B cell (primary cell): ENCODE measurements at regions not wholly inside any gene's neighbourhood (a gene's known extent, or its start where the extent isn't known, plus 50 kb on each side); places are given as distances from the start of the nearest gene placed in this dataset.

ENCODE experiments used
- EZH2 ChIP-seq: IDR thresholded peaks from 2 replicates; pipeline ENCODE4 v1.6.1; 2012; ENCODE audit warnings: borderline replicate concordance, low read depth, mild to moderate bottlenecking, moderate library complexity, low read length; ENCODE audit not compliant: insufficient read depth, poor library complexity, severe bottlenecking
- TF ChIP-seq, protein P1 (sequence below): fragments of 200-600 bp; IDR thresholded peaks from one replicate; pipeline ENCODE4 v1.8.0; 2022; ENCODE audit warnings: antibody characterized with exemption, mild to moderate bottlenecking

DNA sequence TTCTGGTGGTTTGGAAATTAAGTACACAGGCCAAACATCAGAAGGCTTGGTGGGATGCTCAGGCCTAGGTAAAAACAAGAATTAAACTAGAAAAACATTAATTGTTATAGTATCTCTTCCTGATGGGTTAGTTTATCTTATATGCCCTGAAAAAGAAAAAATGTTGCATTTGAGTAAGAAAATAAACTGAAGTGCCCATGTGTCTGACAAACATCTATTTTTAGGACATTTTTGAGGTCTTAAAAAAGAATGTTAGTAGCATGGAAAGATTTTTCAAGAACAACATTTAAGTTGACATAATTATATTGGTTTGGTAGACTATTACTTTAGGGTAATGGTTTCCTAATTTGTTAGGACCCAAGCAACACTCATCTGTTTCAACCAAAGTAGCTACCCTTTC lies 140.1 kb upstream of the RND3 start:
- TF ChIP-seq, protein P1, sequence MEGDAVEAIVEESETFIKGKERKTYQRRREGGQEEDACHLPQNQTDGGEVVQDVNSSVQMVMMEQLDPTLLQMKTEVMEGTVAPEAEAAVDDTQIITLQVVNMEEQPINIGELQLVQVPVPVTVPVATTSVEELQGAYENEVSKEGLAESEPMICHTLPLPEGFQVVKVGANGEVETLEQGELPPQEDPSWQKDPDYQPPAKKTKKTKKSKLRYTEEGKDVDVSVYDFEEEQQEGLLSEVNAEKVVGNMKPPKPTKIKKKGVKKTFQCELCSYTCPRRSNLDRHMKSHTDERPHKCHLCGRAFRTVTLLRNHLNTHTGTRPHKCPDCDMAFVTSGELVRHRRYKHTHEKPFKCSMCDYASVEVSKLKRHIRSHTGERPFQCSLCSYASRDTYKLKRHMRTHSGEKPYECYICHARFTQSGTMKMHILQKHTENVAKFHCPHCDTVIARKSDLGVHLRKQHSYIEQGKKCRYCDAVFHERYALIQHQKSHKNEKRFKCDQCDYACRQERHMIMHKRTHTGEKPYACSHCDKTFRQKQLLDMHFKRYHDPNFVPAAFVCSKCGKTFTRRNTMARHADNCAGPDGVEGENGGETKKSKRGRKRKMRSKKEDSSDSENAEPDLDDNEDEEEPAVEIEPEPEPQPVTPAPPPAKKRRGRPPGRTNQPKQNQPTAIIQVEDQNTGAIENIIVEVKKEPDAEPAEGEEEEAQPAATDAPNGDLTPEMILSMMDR: no peak
- no peak for TF ChIP-seq EZH2
